HG03342 (cell line): ENCODE measurements at regions not wholly inside any gene's neighbourhood (a gene's known extent, or its start where the extent isn't known, plus 50 kb on each side); places are given as distances from the start of the nearest gene placed in this dataset.

Experiments
- ATAC-seq: cut with Tn5 transposase; IDR thresholded peaks from one replicate; pipeline ENCODE4 v1.9.1; 2021; ENCODE audit warnings: mild to moderate bottlenecking, moderate library complexity; ENCODE audit not compliant: unreplicated experiment

GRCh38 chr15:47570881-47571640 is 146.2 kb upstream of the SEMA6D start:
- no peak for ATAC-seq

GRCh38 chr15:47573673-47574072 is 143.6 kb upstream of the SEMA6D start:
- ATAC-seq, result no peak

- no peak for ATAC-seq
These were observed 140.3 kb upstream of the SEMA6D start for GRCh38 chr15:47577000-47577399.

GRCh38 chr15:47577461-47577860 is 139.8 kb upstream of the SEMA6D start:
- ATAC-seq, result no peak

- ATAC-seq, result no peak
These were observed 135.1 kb upstream of the SEMA6D start for GRCh38 chr15:47582233-47582632.

- ATAC-seq, result no peak
These were observed 133.0 kb upstream of the SEMA6D start for GRCh38 chr15:47584316-47584715.

- ATAC-seq, result no peak
These were observed 130.6 kb upstream of the SEMA6D start for GRCh38 chr15:47586653-47587224.

- ATAC-seq, result no peak
These were observed 129.1 kb upstream of the SEMA6D start for GRCh38 chr15:47587940-47588802.

- ATAC-seq, result no peak
These were observed 128.3 kb upstream of the SEMA6D start for GRCh38 chr15:47588958-47589357.

- ATAC-seq, result no peak
These were observed 118.3 kb upstream of the SEMA6D start for GRCh38 chr15:47598996-47599395.

GRCh38 chr15:47599806-47600205 is 117.5 kb upstream of the SEMA6D start:
- ATAC-seq, result no peak

- ATAC-seq, result no peak
These were observed 115.2 kb upstream of the SEMA6D start for GRCh38 chr15:47602121-47602520.

- ATAC-seq, result no peak
These were observed 114.3 kb upstream of the SEMA6D start for GRCh38 chr15:47603026-47603425.

GRCh38 chr15:47607695-47608094 is 109.6 kb upstream of the SEMA6D start:
- no peak for ATAC-seq

- no peak for ATAC-seq
These were observed 107.6 kb upstream of the SEMA6D start for GRCh38 chr15:47609693-47610092.

GRCh38 chr15:47610736-47611135 is 106.6 kb upstream of the SEMA6D start:
- no peak for ATAC-seq

GRCh38 chr15:47614360-47615011 is 102.8 kb upstream of the SEMA6D start:
- no peak for ATAC-seq

- no peak for ATAC-seq
These were observed 100.4 kb upstream of the SEMA6D start for GRCh38 chr15:47616876-47617275.

- ATAC-seq, result no peak
These were observed 99.1 kb upstream of the SEMA6D start for GRCh38 chr15:47618241-47618640.

GRCh38 chr15:47620960-47621681 is 96.2 kb upstream of the SEMA6D start:
- no peak for ATAC-seq

GRCh38 chr15:47622055-47622454 is 95.2 kb upstream of the SEMA6D start:
- no peak for ATAC-seq
